ENCODE measurements at regions not wholly inside any gene's neighbourhood (a gene's known extent, or its start where the extent isn't known, plus 50 kb on each side); places are given as distances from the start of the nearest gene placed in this dataset.

DNA sequence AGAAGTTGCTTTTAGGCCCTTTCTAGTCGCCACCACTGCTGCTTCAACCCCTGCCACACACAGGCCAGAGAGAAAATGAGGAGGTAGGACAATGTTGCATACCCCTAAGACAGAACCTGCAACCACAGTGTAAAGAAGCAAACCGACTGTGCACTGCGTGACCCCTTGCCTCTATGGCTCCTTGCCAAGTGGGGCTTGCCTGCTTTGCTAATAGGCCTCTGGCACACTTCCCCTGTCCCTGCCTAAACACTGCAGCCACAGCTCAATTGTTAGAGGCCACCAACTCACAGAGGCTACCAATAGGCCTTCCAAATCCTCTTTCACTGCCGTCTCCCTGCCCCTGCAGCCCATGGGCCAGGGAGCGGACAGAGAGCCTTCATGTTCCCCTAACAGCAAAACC lies 280.1 kb downstream of the CDH10 start:
- no peaks in the 10 kb centered on the region for H3K27me3 ChIP-seq (ENCODE audit: control insufficient read depth, extremely low read depth, insufficient read depth, low read length)
- H3K9me3 ChIP-seq (ENCODE audit: control insufficient read depth, low read depth, low read length): peaks cover 2% of the 10 kb centered on the region
- no peak overlapping the region for H2AFZ ChIP-seq (ENCODE audit: control insufficient read depth, low read length)
- H3K4me2 ChIP-seq (ENCODE audit: control insufficient read depth, extremely low read depth, insufficient read depth, low read depth, low read length): no peak overlapping the region
- FAIRE-seq (no peak), DNase-seq (ENCODE audit: low read depth, low spot score) (no peak)
- no peak for TF ChIP-seq EZH2 (IDR thresholded peaks at IDR 0.05; ENCODE audit: low read length)
- TF ChIP-seq, protein P1, sequence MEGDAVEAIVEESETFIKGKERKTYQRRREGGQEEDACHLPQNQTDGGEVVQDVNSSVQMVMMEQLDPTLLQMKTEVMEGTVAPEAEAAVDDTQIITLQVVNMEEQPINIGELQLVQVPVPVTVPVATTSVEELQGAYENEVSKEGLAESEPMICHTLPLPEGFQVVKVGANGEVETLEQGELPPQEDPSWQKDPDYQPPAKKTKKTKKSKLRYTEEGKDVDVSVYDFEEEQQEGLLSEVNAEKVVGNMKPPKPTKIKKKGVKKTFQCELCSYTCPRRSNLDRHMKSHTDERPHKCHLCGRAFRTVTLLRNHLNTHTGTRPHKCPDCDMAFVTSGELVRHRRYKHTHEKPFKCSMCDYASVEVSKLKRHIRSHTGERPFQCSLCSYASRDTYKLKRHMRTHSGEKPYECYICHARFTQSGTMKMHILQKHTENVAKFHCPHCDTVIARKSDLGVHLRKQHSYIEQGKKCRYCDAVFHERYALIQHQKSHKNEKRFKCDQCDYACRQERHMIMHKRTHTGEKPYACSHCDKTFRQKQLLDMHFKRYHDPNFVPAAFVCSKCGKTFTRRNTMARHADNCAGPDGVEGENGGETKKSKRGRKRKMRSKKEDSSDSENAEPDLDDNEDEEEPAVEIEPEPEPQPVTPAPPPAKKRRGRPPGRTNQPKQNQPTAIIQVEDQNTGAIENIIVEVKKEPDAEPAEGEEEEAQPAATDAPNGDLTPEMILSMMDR (optimal IDR thresholded peaks at IDR 0.05 in 1 of 3, IDR thresholded peaks at IDR 0.05 in 1 of 3, conservative IDR thresholded peaks at IDR 0.05 in 1 of 3; ENCODE audit: extremely low read depth in 1 of 3, insufficient read depth in 2 of 3, low read length in 3 of 3): no peak
- H3K9ac ChIP-seq (ENCODE audit: control insufficient read depth, extremely low read depth, insufficient read depth, low read length): no peak overlapping the region
- no peaks in the 10 kb centered on the region for H3K9me1 ChIP-seq (ENCODE audit: control insufficient read depth, extremely low read depth, insufficient read depth, low read length)
- H3K4me1 ChIP-seq (ENCODE audit: control insufficient read depth, extremely low read depth, insufficient read depth, low read length): no peaks in the 10 kb centered on the region
- no peak overlapping the region for H3K4me3 ChIP-seq (ENCODE audit: control insufficient read depth in 2 of 3, extremely low read depth in 1 of 3, insufficient read depth in 2 of 3, low read depth in 1 of 3, low read length in 3 of 3)
- H3K79me2 ChIP-seq (ENCODE audit: control insufficient read depth, insufficient read depth, low read length): no peaks in the 10 kb centered on the region
- H3K27ac ChIP-seq (ENCODE audit: control insufficient read depth, insufficient read depth, low read length): no peak overlapping the region
- no peaks in the 10 kb centered on the region for H3K36me3 ChIP-seq (ENCODE audit: control insufficient read depth in 2 of 2, extremely low read depth in 1 of 2, insufficient read depth in 2 of 2, low read length in 2 of 2)
- dilution Hi-C loops (cut with MboI; ENCODE audit: extremely low pct_ligation_motif_present, low sequenced_read_pairs): no loop called here
- H4K20me1 ChIP-seq (ENCODE audit: control insufficient read depth, extremely low read depth, insufficient read depth, low read length): no peaks in the 10 kb centered on the region

DNA sequence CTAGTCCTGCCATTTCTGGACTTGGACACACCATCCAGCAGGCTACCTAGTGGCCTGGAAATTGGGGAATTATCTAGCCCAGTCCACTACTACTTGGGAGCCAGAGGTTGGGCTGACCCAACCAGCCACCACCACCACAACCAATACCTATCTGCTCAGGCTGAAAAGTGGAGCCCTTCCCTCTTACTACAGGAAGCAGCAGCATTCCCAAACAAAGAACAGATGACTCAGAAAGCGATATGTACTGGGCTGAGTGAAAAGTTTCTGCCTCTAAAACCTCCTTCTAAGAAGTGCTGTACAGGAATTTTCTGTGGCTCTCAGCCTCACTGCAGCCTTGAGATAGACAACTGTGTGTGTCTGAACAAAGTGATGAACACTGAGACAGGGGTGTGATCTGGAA lies 279.4 kb downstream of the CDH10 start:
- DNase-seq (ENCODE audit: low read depth, low spot score): no peak
- Histone ChIP-seq H3K9ac (ENCODE audit: control insufficient read depth, extremely low read depth, insufficient read depth, low read length) (no peak overlapping the region), H3K4me2 (ENCODE audit: control insufficient read depth, extremely low read depth, insufficient read depth, low read depth, low read length) (no peak overlapping the region), H3K9me3 (ENCODE audit: control insufficient read depth, low read depth, low read length) (peaks cover 2% of the 10 kb centered on the region), H3K27ac (ENCODE audit: control insufficient read depth, insufficient read depth, low read length) (no peak overlapping the region), H3K4me1 (ENCODE audit: control insufficient read depth, extremely low read depth, insufficient read depth, low read length) (no peaks in the 10 kb centered on the region), H3K79me2 (ENCODE audit: control insufficient read depth, insufficient read depth, low read length) (no peaks in the 10 kb centered on the region), H3K27me3 (ENCODE audit: control insufficient read depth, extremely low read depth, insufficient read depth, low read length) (no peaks in the 10 kb centered on the region), H3K4me3 (ENCODE audit: control insufficient read depth in 2 of 3, extremely low read depth in 1 of 3, insufficient read depth in 2 of 3, low read depth in 1 of 3, low read length in 3 of 3) (no peak overlapping the region), H2AFZ (ENCODE audit: control insufficient read depth, low read length) (no peak overlapping the region), H3K36me3 (ENCODE audit: control insufficient read depth in 2 of 2, extremely low read depth in 1 of 2, insufficient read depth in 2 of 2, low read length in 2 of 2) (no peaks in the 10 kb centered on the region), H4K20me1 (ENCODE audit: control insufficient read depth, extremely low read depth, insufficient read depth, low read length) (no peaks in the 10 kb centered on the region), H3K9me1 (ENCODE audit: control insufficient read depth, extremely low read depth, insufficient read depth, low read length) (no peaks in the 10 kb centered on the region)
- TF ChIP-seq, protein P1 (optimal IDR thresholded peaks at IDR 0.05 in 1 of 3, IDR thresholded peaks at IDR 0.05 in 1 of 3, conservative IDR thresholded peaks at IDR 0.05 in 1 of 3; ENCODE audit: extremely low read depth in 1 of 3, insufficient read depth in 2 of 3, low read length in 3 of 3): no peak
- TF ChIP-seq EZH2 (IDR thresholded peaks at IDR 0.05; ENCODE audit: low read length): no peak
- dilution Hi-C loops (cut with MboI; ENCODE audit: extremely low pct_ligation_motif_present, low sequenced_read_pairs): no loop called here
- FAIRE-seq: no peak
